ENCODE measurements at regions not wholly inside any gene's neighbourhood (a gene's known extent, or its start where the extent isn't known, plus 50 kb on each side); places are given as distances from the start of the nearest gene placed in this dataset.

- TF ChIP-seq, protein P1, sequence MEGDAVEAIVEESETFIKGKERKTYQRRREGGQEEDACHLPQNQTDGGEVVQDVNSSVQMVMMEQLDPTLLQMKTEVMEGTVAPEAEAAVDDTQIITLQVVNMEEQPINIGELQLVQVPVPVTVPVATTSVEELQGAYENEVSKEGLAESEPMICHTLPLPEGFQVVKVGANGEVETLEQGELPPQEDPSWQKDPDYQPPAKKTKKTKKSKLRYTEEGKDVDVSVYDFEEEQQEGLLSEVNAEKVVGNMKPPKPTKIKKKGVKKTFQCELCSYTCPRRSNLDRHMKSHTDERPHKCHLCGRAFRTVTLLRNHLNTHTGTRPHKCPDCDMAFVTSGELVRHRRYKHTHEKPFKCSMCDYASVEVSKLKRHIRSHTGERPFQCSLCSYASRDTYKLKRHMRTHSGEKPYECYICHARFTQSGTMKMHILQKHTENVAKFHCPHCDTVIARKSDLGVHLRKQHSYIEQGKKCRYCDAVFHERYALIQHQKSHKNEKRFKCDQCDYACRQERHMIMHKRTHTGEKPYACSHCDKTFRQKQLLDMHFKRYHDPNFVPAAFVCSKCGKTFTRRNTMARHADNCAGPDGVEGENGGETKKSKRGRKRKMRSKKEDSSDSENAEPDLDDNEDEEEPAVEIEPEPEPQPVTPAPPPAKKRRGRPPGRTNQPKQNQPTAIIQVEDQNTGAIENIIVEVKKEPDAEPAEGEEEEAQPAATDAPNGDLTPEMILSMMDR (IDR thresholded peaks at IDR 0.05; ENCODE audit: low read depth, low read length, missing input control): no peak
- TF ChIP-seq, protein P2, sequence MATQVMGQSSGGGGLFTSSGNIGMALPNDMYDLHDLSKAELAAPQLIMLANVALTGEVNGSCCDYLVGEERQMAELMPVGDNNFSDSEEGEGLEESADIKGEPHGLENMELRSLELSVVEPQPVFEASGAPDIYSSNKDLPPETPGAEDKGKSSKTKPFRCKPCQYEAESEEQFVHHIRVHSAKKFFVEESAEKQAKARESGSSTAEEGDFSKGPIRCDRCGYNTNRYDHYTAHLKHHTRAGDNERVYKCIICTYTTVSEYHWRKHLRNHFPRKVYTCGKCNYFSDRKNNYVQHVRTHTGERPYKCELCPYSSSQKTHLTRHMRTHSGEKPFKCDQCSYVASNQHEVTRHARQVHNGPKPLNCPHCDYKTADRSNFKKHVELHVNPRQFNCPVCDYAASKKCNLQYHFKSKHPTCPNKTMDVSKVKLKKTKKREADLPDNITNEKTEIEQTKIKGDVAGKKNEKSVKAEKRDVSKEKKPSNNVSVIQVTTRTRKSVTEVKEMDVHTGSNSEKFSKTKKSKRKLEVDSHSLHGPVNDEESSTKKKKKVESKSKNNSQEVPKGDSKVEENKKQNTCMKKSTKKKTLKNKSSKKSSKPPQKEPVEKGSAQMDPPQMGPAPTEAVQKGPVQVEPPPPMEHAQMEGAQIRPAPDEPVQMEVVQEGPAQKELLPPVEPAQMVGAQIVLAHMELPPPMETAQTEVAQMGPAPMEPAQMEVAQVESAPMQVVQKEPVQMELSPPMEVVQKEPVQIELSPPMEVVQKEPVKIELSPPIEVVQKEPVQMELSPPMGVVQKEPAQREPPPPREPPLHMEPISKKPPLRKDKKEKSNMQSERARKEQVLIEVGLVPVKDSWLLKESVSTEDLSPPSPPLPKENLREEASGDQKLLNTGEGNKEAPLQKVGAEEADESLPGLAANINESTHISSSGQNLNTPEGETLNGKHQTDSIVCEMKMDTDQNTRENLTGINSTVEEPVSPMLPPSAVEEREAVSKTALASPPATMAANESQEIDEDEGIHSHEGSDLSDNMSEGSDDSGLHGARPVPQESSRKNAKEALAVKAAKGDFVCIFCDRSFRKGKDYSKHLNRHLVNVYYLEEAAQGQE (IDR thresholded peaks at IDR 0.05): no peak
- TF ChIP-seq JUND (IDR thresholded peaks at IDR 0.05) (no peak), RAD21 (IDR thresholded peaks at IDR 0.05) (no peak), YY1 (IDR thresholded peaks at IDR 0.05) (no peak), SP1 (IDR thresholded peaks at IDR 0.05) (no peak), GABPA (IDR thresholded peaks at IDR 0.05 in 1 of 2, conservative IDR thresholded peaks at IDR 0.05 in 1 of 2) (no peak), HNF4G (IDR thresholded peaks at IDR 0.05) (no peak), TAF1 (conservative IDR thresholded peaks at IDR 0.05) (no peak)
- TF ChIP-seq, protein P3, sequence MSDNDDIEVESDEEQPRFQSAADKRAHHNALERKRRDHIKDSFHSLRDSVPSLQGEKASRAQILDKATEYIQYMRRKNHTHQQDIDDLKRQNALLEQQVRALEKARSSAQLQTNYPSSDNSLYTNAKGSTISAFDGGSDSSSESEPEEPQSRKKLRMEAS (IDR thresholded peaks at IDR 0.05): no peak
Observed at GRCh38 chr14:105854600-105855245, 328.3 kb downstream of the TMEM121 start.
